G401 (cell line): ENCODE measurements at regions not wholly inside any gene's neighbourhood (a gene's known extent, or its start where the extent isn't known, plus 50 kb on each side); places are given as distances from the start of the nearest gene placed in this dataset.

Source experiments
- DNase-seq: peaks from one replicate; pipeline ENCODE4 v3.0.0-alpha.2; 2015; ENCODE audit warnings: low spot score
- in situ Hi-C: cut with HindIII; loops from 2 replicates; pipeline ENCODE4 v1.10.0; 2016; ENCODE audit warnings: low sequenced_read_pairs, mixed read lengths

DNA sequence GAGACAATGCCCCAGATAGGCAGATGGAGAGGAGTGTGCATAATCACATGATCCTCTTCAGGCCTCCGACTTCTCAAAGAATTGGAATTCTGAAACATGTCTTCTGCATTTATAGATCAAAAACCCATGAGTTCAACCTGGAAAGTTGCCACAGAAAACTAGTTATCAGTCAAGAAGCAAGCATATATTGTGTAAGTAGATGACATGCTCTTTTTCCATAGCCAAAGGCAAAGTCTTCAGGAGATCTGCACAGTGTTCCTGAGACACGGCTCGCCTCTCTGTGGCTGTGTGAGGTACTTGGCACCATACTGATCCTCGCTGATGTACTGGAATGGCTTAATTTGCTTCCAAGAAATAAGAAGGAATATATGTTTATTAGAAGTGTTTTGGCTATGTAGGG is 213.5 kb upstream of the MKI67 start:
- DNase-seq, result no peak
- in situ Hi-C loops, result no loop called here

DNA sequence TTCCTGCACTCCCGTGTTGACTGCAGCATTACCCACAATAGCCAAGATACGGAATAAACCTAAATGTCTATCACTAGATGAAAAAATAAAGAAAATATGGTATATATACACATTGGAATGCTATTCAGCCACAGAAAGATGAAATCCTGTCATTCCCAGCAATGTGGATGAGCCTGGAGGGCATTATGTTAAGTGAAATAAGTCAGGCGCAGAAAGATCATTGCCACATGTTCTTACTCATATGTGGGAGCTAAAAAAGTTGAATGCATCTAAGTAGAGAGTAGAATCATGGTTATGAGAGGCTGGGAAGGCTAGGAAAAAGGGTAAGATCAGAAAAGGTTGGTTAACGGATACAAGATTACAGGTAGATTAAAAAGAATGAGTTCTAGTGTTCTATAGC is 219.1 kb upstream of the MKI67 start:
- DNase-seq, result no peak
- in situ Hi-C loops, result no loop called here

DNA sequence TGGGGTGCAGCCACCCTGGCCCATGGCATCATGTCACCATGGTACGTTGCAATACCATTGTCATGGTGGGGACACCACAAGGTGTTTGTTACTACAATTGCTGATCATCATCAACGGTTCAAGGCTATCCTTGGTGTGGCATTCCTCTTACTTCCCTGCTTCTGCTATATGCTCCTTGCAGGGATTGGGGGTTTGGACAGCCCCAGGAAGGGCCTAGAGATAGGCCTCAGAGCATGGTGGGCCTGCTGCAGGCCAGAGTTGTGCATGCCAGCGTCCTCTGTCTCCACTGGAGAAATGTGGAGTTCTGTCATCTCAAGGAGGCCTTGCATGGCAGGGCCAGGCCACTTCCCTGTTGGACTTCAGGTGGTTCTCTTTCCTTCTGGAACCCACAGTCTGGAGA is 234.6 kb upstream of the MKI67 start:
- DNase-seq, result no peak
- in situ Hi-C loops, result no loop called here

DNA sequence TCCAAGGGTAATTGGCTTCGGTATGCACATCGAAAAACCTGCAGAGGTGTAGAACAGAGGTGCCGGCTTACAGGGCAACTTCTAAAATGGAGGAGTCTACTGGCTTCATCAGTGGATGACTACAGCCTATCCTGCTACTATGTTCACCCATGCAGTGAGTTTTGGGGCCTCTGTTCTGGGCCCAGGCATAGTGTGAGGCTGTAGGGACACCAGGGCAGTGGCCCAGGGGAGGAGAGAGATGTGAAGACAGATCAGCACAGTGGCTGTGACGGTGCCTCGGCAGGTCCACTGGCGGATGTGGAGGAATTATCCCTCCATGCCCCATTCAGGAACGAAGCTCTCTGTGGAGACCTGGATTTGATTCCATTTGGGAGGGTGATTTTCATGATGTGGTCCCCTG is 235.3 kb upstream of the MKI67 start:
- no peak for DNase-seq
- in situ Hi-C loops, result no loop called here

DNA sequence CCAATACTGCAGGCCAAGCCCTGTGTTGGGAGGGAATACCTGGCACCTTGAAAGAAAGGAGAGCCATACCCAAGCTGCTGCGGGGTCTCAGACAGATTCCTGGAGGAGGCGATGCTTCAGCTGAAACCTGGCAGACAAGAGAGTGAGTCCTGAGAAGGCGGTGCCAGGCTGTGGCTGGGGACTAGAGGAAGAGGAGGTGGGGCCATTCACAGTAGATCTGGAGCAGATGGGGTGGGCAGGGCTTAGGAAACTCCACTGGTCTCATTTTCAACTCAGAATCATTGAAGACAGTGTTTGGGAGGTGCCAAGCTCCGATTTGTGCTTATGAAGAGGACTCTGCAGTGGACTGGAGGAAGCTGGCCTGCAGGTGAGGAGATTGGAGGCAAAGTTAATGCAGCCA is 236.3 kb upstream of the MKI67 start:
- in situ Hi-C loops, result no loop called here
- no peak for DNase-seq

DNA sequence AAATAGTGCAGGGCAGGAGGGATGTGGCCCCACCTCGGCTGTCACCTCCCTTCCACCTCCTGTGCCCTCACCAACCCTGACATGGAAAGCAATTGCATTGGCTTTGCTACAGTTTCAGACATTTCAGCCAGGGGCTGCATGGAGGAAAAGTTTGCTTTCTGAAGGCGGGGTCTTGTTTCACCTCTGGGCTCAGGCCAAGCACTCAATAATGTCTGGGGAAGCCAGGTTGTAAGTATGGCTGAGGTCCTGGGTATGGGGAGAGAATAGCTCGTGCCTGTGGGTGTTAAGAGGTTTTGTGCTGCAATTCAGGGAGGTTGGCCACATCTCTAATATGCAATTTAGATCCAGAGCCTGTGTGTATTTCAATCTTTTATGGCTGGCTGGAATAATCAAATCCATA is 238.4 kb upstream of the MKI67 start:
- DNase-seq, result no peak
- in situ Hi-C loops, result no loop called here

DNA sequence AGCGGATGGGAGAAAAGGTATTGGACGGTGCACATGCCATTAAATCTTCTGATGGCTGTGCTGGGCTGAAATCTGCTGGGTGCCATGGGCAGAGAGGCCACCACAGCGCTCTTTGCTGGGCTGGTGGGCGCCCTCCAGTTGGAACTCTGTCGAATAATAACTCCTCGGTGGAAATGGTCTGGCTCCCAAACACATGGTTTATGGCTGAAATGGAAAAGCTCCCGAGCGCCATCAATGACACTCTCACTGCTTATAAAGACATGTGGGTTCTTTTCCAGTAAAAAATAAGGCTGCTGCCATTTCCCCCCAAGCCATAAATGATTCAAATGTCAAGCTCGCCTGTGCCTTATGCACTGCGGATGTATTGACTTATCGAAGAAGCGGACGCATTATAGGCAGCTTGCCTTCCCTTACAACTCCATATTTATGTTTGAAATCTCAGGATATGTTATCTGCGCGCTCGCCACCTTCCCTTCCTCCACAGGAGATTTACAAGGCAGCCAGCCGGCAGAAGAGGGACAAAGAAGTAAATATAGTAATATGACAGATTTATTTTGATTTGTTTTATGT is 239.0 kb upstream of the MKI67 start:
- no peak for DNase-seq
- in situ Hi-C loops, result no loop called here

DNA sequence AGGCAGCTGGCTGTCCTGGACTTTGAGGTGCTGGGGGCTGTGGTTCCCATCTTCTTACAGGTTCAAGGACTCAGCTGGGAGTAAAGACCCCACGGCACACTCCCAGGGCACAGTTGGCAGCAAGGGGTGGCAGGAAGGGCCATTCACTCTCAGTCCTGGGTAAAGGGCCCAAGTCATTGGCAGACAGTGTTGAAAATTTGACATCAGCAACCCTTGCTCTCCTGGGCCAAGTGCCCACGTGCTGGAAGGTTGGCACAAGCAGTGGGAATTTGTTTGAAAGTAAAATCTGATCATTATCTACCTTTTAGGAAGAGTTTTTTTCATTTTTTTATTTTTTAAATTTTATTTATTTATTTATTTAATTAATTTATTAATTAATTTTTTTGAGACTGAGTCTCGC is 241.6 kb upstream of the MKI67 start:
- DNase-seq, result no peak
- in situ Hi-C loops, result no loop called here

DNA sequence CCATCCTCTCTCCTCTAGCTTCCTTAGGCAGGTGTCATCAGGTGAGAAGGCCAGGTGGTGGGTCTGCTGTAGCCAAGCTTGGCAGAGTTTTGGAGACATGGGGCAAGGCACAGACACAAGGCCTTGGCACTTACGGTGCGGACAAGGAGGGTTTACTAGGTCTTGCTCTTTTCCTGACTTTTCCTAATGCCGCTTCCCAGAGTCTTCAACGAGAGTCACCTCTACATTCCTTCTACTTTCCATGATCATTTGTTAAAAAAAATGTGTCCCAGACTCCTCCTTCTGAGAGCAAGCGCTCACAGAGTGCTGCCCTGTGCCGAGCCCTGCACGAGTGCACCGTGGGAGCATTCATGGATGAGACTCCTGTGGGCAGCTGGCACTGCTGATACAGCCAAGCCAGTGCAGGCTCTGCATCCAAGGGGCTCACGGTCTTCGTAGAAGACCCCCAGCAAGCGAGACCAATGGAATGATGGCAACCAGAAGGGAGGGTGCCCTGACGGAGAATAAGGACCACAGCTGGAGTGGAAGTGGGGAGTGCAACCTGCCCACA is 243.0 kb upstream of the MKI67 start:
- no peak for DNase-seq
- in situ Hi-C loops, result no loop called here

DNA sequence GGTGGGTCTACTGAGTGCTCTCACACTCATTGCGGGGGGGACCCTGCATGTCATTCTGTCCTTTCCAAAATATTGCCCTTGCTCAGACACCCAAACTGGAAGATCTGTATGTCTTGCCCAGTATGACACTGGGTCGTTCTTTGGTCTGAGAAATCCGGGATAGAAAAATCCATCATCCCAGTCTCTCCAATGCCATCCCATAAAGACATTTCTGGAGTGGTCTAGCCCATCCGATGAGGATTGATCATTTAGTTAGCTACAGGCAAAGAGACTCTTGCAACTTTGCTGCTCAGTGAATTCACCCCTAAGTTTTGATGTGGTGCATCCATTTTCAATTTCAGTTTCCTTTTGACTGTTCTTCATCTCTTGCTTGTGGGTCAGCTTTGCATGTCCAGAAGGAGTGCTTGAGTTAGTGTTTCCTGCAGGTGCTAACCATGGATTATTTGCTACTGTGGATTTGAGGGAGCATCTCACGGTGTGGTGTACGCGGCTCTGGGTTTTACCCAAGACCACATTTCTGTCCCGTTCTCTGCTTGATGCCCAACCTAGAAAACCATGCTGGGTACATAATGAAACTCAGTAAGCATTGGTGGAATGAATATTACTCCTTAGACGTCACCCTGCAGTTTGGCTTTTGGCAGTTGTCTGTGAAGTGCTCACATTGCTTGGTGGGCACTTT is 247.0 kb upstream of the MKI67 start:
- in situ Hi-C loops, result no loop called here
- no peak for DNase-seq

DNA sequence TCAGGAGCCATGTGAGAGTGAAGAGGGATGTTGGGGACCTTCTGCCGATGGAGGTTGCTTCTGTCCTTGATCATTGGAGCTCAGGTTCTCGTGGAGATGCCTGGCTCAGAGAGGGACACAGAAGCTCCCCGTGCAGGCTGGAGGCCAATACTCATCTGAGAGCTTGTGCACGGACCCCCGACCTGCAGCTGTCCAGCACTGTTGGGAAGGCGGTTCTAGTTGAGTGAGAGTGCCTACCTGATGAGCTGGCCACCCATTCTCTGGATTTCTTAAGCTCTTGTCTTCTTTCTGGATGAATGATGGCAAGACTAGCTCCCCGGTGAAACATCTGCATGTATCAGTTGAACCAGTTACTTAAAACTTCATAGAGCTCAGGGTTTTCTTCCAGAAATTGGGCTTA is 247.6 kb upstream of the MKI67 start:
- in situ Hi-C loops, result no loop called here
- no peak for DNase-seq

DNA sequence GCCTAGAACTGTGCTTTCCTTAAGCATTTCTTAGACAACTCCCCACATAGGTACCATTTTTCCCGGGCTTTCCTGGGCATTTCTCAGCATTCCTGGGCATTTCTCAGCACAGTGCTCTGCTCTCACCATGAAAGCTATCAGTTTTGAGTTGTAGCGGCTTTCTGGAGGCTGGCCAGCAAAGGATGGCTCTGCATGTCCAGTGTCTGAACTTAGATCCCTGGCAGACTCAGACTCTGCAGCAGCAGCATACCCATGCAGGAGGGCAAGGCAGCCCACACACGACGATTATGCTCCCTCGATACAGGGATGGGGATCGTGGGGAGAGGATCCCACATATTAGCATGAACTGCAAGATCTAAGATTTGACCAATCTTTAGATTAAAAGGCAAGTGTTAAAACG is 248.9 kb upstream of the MKI67 start:
- DNase-seq, result no peak
- in situ Hi-C loops, result no loop called here

DNA sequence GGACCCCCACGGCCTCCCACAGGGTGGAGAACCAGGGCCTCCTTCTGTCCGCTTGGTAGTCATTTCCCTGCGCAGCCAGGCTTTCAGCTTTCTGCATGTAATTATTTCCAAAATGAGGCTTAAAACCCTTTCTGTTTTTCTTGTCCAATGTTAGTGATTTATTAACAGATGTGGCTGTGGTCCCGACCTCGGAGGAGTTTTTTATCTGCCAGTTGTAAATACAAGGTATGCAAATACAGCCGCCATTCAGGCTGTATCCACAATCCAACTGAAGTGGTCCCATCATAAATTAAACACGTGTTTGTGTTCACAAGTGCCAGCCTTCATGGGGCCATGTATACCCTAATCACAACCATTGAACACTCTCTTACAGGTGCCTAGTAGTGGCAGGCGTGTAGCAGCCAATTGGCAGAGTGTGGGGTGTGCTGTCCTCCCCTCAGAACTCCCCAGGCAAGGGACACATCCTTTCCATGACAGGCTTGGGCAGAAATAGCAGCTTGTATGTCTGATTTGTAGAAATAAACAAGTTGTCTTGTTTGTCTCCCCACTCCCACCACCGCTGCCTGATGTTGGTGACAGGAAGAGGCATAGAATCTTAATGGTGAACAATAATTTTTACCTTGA is 251.3 kb upstream of the MKI67 start:
- in situ Hi-C loops, result no loop called here

DNA sequence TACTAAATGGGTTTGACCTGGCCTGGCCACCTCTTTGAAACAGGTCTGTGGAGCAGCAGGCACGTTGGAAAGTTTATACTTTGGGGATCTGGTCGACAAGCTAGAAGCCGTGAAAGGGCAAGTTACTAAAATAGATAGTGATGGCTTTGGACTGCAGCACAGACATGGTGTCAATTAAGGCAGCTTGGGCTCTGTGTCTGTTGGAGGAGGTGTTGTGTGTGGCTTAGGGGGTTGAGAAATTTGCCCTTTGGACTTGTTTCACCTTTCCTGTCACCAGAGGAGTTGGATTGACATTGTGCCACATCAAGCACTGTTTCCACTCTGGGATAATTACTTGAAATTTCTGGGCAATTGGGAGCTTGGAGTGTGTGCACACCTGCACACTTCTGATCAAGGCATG is 251.8 kb upstream of the MKI67 start:
- no peak for DNase-seq
- in situ Hi-C loops, result no loop called here

More for the DNA sequence above, 251.3 kb upstream of the MKI67 start:
- DNase-seq, result no peak

DNA sequence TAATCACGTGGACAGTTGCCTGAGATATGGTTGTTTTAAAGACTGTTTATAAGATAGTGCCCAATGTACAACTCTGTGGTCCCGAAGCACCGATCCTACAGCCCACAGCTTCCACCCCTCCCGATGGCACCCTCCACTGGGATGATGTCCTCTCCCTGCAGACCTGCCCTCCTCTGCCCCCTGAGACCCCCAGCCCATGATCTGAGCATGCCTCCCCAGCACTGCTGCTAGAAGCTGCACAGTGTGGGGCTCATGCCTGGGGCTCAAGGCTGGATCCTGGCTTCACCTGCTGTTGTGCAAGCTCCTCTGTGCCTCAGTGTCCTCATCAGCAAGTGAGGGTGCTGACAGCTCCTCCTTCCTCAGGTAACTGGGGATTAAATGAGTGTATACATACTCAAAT is 254.7 kb upstream of the MKI67 start:
- in situ Hi-C loops, result no loop called here
- DNase-seq, result no peak

DNA sequence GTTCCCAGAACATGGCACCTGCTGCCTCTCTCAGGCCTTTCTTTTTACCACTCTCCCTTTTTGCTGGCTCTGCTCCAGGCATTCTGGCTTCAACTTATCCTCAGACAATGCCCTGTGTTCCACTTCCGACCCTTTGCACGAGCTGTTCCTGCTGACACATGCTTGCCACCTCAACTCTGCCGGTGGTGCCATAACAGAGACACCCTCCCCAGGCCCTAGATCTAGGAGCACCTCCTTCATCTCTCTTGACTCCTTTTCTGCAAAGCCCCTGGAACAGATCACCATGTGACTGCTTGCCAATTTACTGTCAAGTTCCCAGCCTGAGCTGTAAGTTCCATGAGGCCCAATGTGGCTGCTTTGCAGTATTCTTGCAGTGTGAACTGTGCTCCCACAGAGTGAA is 256.0 kb upstream of the MKI67 start:
- no peak for DNase-seq
- in situ Hi-C loops, result no loop called here

DNA sequence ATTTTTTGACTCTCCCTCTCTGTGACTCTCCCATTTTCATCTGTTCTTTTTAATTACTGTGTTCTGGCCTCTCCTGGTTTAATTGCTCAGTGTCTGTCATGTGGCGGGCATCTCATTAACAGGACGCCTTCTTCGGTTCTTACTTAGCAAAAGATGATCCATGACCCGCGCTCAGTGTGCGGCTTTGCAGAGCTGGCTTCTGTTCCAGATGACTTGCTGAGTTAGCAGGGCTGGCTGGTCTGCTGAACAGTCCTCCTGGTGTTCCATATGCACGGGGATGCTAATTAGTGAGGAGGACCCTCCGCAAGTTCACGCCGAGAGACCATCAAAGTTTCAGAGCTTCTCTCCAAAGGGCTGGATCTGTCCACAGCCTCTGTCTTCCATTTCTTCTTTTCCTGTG is 258.6 kb upstream of the MKI67 start:
- in situ Hi-C loops, result no loop called here
- DNase-seq, result no peak

DNA sequence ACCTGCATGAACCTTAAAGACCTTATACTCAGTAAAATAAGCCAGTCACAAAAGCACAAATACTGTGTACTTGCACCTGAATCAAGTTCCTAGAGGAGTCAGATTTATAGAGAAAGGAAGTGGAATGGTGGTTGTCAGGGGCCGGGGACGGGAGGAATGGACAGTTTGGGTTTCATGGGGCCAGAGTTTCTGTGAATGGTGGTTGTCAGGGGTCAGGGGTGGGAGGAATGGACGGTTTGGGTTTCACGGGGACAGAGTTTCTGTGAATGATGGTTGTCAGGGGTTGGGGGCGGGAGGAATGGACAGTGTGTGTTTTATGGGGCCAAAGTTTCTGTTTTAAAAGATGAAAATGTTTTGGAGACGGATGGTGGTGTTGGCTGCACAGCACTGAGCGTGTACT is 260.0 kb upstream of the MKI67 start:
- DNase-seq, result no peak
- in situ Hi-C loops, result no loop called here

DNA sequence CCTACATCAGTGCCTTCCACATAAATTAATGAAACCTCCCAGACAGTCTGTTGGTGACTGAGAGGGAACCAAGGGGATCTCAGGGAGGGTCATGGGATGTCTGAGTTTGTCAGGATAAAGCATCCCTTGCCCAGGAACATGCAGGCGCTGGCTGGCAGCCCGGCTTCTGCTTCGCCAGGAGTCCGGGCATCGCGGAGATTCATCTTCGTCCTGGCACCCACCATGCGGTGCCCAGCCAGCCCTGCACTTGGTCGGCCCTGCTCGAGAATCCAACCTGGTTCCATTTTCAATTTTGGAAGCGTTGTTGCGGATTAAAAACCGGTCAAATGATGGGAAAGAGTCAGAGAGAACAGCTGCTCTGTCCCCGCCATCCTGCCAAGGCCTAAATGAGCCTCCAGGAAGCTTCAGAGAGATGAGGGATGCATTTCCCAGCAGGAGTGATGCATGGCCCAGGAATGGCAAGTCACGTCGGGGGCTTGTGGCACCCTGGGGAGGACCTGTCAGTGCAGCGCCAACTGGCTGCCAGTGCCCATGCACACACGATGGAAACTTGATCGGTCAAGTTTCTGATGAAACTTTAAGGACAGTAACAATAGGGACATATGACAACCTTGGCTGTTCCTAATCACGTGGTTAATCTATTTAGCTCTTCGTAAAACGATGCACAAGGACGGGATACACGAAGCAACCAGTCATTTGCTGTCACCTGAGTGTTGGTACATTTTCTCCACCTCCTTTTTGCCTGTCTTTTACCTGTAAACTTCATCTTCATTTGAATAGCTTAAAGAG is 260.8 kb upstream of the MKI67 start:
- DNase-seq, result no peak
- in situ Hi-C loops, result no loop called here

DNA sequence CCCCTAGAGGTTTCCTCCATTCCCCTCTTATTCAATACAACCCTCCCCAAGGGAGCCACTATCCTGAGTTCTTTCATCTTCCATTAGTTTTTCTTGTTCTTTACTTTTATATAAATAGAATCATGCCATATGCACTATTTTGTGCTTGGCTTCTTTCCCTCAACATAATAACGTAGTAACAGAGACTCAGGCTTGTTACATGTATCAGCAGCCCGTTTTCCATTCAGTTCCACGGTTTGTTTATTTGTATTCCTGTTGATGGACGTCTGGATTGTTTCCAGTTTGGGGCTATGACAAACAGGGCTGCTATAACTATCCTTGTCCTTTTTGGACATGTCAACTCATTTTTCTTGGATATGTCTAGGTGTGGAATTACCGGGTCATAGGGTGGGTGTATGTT is 264.4 kb upstream of the MKI67 start:
- in situ Hi-C loops, result no loop called here
- no peak for DNase-seq
